GM12878 (cell line): ENCODE measurements at regions not wholly inside any gene's neighbourhood (a gene's known extent, or its start where the extent isn't known, plus 50 kb on each side); places are given as distances from the start of the nearest gene placed in this dataset.

Experiments
- BACH1 ChIP-seq: fragments of 450-650 bp; IDR thresholded peaks from 2 replicates; pipeline ENCODE4 v1.6.1; 2017; ENCODE audit warnings: mild to moderate bottlenecking, borderline replicate concordance
- BCL11A ChIP-seq: IDR thresholded peaks from 2 replicates; pipeline ENCODE4 v1.6.1; 2011; ENCODE audit warnings: low read depth, low read length
- BHLHE40 ChIP-seq, 2 experiments: fragments of 450-650 bp in 1 of 2; IDR thresholded peaks; 2 replicates each; pipeline ENCODE4 v1.6.1; 2011 to 2017; ENCODE audit warnings: low read depth in 2 of 2, borderline replicate concordance in 1 of 2, improper control_type of control experiment in 1 of 2, low read length in 1 of 2, mild to moderate bottlenecking in 1 of 2
- CHD4 ChIP-seq: fragments of 200-600 bp; sonication (generic); IDR thresholded peaks from 2 replicates; pipeline ENCODE4 v1.6.1; 2016; ENCODE audit warnings: mild to moderate bottlenecking
- CREM ChIP-seq: IDR thresholded peaks from 2 replicates; pipeline ENCODE4 v1.6.1; 2014; ENCODE audit warnings: antibody characterized with exemption, low read depth
- CTCF ChIP-seq, 3 experiments: IDR thresholded peaks in 2 of 3; conservative IDR thresholded peaks in 1 of 3; 2 replicates each; pipeline ENCODE4 v1.5.1; 2011; ENCODE audit warnings: low read depth in 3 of 3, low read length in 3 of 3, mild to moderate bottlenecking in 3 of 3, control low read depth in 2 of 3, moderate library complexity in 2 of 3, inconsistent platforms in 1 of 3, mixed read lengths in 1 of 3; ENCODE audit not compliant: control insufficient read depth in 2 of 3, insufficient read depth in 1 of 3; ENCODE audit errors: extremely low read depth in 1 of 3
- E4F1 ChIP-seq: fragments of 450-650 bp; IDR thresholded peaks from 2 replicates; pipeline ENCODE4 v1.6.1; 2018; ENCODE audit warnings: borderline replicate concordance, mild to moderate bottlenecking; ENCODE audit not compliant: partially characterized antibody
- JUNB ChIP-seq: IDR thresholded peaks from 2 replicates; pipeline ENCODE4 v1.6.1; 2016; ENCODE audit warnings: antibody characterized with exemption, mild to moderate bottlenecking
- KDM1A ChIP-seq: fragments of 200-600 bp; sonication (generic); IDR thresholded peaks from 2 replicates; pipeline ENCODE4 v1.6.1; 2016; ENCODE audit warnings: borderline replicate concordance
- MEF2A ChIP-seq: IDR thresholded peaks from 2 replicates; pipeline ENCODE4 v1.6.1; 2011; ENCODE audit warnings: low read depth, mild to moderate bottlenecking, low read length, moderate library complexity; ENCODE audit not compliant: insufficient read depth
- MTA2 ChIP-seq: fragments of 450-650 bp; IDR thresholded peaks from 2 replicates; pipeline ENCODE4 v1.6.1; 2016; ENCODE audit warnings: low read depth, mild to moderate bottlenecking, moderate library complexity
- MXI1 ChIP-seq: fragments of 150-350 bp; IDR thresholded peaks from 2 replicates; pipeline ENCODE4 v1.6.1; 2011; ENCODE audit warnings: low read depth, mild to moderate bottlenecking, inconsistent platforms, low read length, improper control_type of control experiment
- NBN ChIP-seq: fragments of 450-650 bp; IDR thresholded peaks from 2 replicates; pipeline ENCODE4 v1.6.1; 2016
- NKRF ChIP-seq: fragments of 450-650 bp; conservative IDR thresholded peaks from 2 replicates; pipeline ENCODE4 v1.6.1; 2017; ENCODE audit warnings: mild to moderate bottlenecking, moderate library complexity
- NRF1 ChIP-seq: conservative IDR thresholded peaks from 2 replicates; pipeline ENCODE4 v1.6.1; 2011; ENCODE audit warnings: mild to moderate bottlenecking, low read depth, low read length, improper control_type of control experiment
- POU2F2 ChIP-seq: IDR thresholded peaks from 3 replicates; pipeline ENCODE4 v1.6.1; 2011; ENCODE audit warnings: low read depth, mild to moderate bottlenecking, low read length, borderline replicate concordance
- RAD21 ChIP-seq: IDR thresholded peaks from 2 replicates; pipeline ENCODE4 v1.6.1; 2011; ENCODE audit warnings: mild to moderate bottlenecking, low read depth, low read length, moderate library complexity; ENCODE audit not compliant: insufficient read depth
- RUNX3 ChIP-seq: IDR thresholded peaks from 2 replicates; pipeline ENCODE4 v1.6.1; 2012; ENCODE audit warnings: low read length, inconsistent platforms
- SIN3A ChIP-seq: IDR thresholded peaks from 2 replicates; pipeline ENCODE4 v1.6.1; 2012; ENCODE audit warnings: low read depth, low read length, improper control_type of control experiment
- SMARCA5 ChIP-seq: fragments of 450-650 bp; IDR thresholded peaks from 2 replicates; pipeline ENCODE4 v1.6.1; 2017; ENCODE audit warnings: mild to moderate bottlenecking
- ZNF217 ChIP-seq: fragments of 450-650 bp; IDR thresholded peaks from 2 replicates; pipeline ENCODE4 v1.6.1; 2017; ENCODE audit warnings: antibody characterized with exemption, mild to moderate bottlenecking
- TF ChIP-seq, protein P1 (sequence below): fragments of 450-650 bp; IDR thresholded peaks from 2 replicates; pipeline ENCODE4 v1.6.1; 2017; ENCODE audit warnings: mild to moderate bottlenecking

GRCh38 chr3:124576565-124577493 is 153.4 kb upstream of the UMPS start (continued):
- TF ChIP-seq BACH1 (no peak), CREM (0 out of 2 replicates have a peak, but pooled peaks have one; percentile 25), RUNX3 (peak; percentile 70), NRF1 (no peak), MTA2 (no peak), RAD21 (peak; percentile 19; the same call in 1 of the 2 replicates), NKRF (no peak), MXI1 (no peak), BHLHE40 (IDR thresholded peaks at IDR 0.05; ENCODE audit: borderline replicate concordance in 1 of 2, low read depth in 2 of 2, low read length in 1 of 2) (peak in 1 of 2 experiments; percentile 33; a peak in 1 of 4 replicates), CTCF (IDR thresholded peaks at IDR 0.05 in 2 of 3, conservative IDR thresholded peaks at IDR 0.05 in 1 of 3; ENCODE audit: control insufficient read depth in 2 of 3, extremely low read depth in 1 of 3, insufficient read depth in 1 of 3, low read depth in 3 of 3, low read length in 3 of 3) (peak; percentile 11 to 43 (median 43); a peak in 4 of 6 replicates), KDM1A (no peak), E4F1 (no peak), POU2F2 (peak; percentile 17; the same call in 1 of the 3 replicates), BCL11A (no peak), SIN3A (no peak), MEF2A (0 out of 2 replicates have a peak, but pooled peaks have one; percentile 67), SMARCA5 (no peak), JUNB (peak; percentile 93), CHD4 (no peak), NBN (no peak), ZNF217 (peak; percentile 49; the same call in 1 of the 2 replicates)
- TF ChIP-seq, protein P1, sequence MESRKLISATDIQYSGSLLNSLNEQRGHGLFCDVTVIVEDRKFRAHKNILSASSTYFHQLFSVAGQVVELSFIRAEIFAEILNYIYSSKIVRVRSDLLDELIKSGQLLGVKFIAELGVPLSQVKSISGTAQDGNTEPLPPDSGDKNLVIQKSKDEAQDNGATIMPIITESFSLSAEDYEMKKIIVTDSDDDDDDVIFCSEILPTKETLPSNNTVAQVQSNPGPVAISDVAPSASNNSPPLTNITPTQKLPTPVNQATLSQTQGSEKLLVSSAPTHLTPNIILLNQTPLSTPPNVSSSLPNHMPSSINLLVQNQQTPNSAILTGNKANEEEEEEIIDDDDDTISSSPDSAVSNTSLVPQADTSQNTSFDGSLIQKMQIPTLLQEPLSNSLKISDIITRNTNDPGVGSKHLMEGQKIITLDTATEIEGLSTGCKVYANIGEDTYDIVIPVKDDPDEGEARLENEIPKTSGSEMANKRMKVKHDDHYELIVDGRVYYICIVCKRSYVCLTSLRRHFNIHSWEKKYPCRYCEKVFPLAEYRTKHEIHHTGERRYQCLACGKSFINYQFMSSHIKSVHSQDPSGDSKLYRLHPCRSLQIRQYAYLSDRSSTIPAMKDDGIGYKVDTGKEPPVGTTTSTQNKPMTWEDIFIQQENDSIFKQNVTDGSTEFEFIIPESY = no peak
